ENCODE measurements at regions not wholly inside any gene's neighbourhood (a gene's known extent, or its start where the extent isn't known, plus 50 kb on each side); places are given as distances from the start of the nearest gene placed in this dataset.
A peak's percentile ranks its signal among the peaks of the same experiment; 100 is the strongest.

DNA sequence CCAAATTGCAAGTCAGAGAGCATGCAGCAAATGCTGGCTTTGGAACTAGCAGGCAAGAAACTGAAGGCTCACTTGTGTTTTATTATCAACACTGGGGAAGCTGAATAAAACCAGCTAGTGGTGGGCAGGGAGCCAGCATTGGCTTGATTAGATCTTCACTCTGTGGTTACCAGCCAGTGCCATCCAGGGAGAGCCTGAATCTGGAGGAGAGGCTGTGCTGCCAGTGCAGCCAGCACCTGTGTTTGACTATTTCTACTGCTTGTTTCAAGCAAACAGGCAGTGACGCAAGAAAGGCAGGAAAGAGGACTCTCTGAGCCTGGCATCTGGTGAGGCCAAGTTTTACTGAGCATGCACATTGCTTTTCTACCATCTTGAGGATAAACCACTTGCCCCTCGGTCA is 247.0 kb downstream of the PHLDA1 start:
- peak; percentile 33 for DNase-seq

GRCh38 chr12:75783093-75783877 is 248.3 kb downstream of the PHLDA1 start:
- DNase-seq: no peak

GRCh38 chr12:75782069-75782581 is 249.5 kb downstream of the PHLDA1 start:
- DNase-seq: no peak

GRCh38 chr12:75781532-75782046 is 250.0 kb downstream of the PHLDA1 start:
- no peak for DNase-seq

GRCh38 chr12:75779891-75780496 is 251.6 kb downstream of the PHLDA1 start:
- DNase-seq: no peak

- DNase-seq: no peak
Observed at GRCh38 chr12:75774261-75775052, 257.1 kb downstream of the PHLDA1 start.

DNA sequence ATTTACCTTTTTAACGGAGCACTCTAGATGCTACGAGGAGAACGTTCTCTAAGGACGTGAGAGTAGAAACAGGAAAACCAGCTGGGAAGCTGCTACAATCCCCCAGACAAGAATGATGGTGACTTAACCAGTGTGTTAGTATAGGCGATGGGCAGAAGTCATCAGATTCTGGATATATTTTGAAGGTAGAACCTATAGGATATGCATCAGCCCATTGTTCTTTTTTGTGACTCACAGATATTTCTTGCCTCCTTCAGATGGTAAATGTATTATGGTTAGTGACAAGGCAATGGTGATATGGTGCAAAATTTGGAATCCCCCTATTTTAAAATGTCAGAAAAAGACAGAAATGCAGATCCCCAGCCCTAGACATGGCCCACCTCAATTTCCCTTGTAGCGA is 258.2 kb downstream of the PHLDA1 start:
- no peak for DNase-seq

DNA sequence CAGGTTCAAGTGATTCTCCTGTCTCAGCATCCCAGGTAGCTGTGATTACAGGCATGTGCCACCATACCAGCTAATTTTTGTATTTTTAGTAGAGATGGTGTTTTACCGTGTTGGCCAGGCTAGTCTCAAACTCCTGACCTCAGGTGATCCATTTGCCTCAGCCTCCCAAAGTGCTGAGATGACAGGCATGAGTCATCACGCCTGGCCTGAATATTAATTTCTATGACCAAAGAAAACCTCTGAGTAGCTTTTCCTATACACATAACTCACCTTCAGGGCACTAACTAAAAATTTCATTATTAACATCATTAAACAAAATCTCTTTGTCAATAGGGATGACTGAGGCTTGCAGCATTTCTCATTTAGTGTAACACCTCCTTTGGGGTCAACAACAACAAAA is 259.6 kb upstream of the KRR1 start:
- DNase-seq: no peak

GRCh38 chr12:75767957-75768356 is 256.5 kb upstream of the KRR1 start:
- DNase-seq: no peak

GRCh38 chr12:75766263-75767160 is 255.1 kb upstream of the KRR1 start:
- no peak for DNase-seq

- DNase-seq: no peak
Observed at GRCh38 chr12:75765170-75766059, 254.0 kb upstream of the KRR1 start.

GRCh38 chr12:75764091-75764841 is 252.9 kb upstream of the KRR1 start:
- no peak for DNase-seq

DNA sequence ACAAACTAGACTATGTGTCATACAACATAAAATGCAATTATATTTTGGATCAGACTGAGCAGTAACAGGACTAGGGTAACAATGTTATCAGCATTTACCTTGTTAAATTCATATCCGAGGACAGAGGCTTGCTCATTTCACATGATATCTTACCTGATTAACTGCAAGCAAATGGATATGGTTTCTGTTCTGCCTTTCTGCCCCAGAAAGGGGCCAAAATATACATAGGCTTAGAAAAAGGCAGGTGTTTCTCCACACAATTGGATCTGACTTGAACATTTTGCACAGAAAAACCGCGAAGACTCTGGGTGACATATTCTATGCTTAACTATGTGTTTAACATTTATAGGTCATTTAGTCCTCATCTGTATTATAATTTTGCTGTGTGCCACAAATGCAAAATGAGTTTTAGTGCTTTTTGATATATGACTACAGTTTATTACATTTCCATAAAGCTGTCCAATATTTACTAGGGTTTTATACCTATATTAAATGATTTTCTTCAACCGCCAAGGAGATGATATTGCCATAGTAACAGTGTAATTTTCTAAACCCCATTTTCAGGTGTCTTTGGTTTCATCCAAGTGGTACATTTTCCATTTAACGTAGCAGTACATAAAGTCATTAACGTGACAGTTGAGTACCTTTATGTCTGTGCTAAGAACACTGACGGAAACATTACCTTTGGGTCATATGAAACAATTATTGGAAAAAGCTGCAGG is 249.3 kb upstream of the KRR1 start:
- peak; percentile 7 for DNase-seq

- peak; percentile 35 for DNase-seq
Observed at GRCh38 chr12:75759842-75760572, 248.6 kb upstream of the KRR1 start.

GRCh38 chr12:75759196-75759595 is 247.8 kb upstream of the KRR1 start:
- DNase-seq: no peak

DNA sequence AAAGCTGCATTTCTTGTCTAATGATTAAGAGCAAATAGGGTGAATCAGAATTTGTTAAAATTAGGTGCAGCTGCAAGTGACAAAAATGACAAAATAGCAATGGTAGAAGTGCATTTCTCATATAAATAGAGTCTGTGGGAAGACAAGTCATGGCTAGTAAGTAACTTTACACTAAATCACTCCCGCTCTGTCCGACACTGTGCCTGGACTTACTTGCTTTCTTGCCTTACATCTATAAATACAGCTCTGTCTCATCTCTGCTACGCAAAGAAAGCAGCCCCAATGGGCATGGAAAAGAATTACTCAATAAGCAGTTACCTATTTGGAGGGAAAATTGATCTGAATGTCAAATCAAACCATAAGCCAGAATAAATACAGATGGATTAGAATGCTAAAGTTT is 245.4 kb upstream of the KRR1 start:
- no peak for DNase-seq

- no peak for DNase-seq
Observed at GRCh38 chr12:75756111-75756510, 244.7 kb upstream of the KRR1 start.

DNA sequence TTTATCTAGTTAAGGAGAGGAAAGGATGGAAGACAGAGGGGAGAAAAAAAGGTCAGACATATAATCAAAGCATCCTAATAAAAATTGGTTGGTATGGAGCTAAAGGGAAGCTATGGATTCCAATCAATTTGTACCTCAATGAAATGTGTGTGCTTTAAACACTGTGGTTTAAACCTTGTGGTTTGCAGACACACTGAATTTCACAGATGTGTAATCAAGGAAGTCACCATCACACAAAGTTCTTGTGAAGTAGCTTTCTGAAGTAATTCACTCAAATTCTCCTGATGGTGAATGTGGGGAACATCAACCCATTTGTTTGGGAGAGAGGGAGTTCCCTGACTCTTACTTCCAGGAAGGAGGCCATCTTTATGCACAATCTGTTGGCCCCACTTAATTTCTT is 243.3 kb upstream of the KRR1 start:
- no peak for DNase-seq

DNA sequence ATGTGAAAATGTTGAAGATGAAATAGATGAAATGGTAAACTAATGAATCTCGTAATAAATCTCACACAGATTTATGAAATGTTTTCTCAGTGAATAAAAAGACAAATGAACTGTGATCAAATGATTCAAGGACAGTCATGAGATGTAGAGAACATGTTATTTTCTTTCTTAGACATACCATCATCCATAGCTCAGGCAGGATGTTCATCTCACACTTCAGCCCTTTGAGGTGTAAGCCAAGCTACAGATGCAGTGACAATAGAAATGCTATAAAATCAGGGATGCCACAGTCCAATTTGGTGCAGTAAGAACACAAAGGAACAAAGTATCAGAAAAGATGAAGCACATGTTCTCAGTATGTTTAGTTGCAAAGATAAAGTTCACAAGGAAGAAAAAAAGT is 242.7 kb upstream of the KRR1 start:
- DNase-seq: no peak
